GM12872 (cell line): ENCODE measurements at regions not wholly inside any gene's neighbourhood (a gene's known extent, or its start where the extent isn't known, plus 50 kb on each side); places are given as distances from the start of the nearest gene placed in this dataset.

ENCODE experiments used
- CTCF ChIP-seq: IDR thresholded peaks from 3 replicates; pipeline ENCODE4 v1.5.1; 2011; ENCODE audit warnings: low read depth, mild to moderate bottlenecking, low read length, moderate library complexity; ENCODE audit not compliant: insufficient read depth

- no peak for TF ChIP-seq CTCF
These were observed 61.2 kb upstream of the SIRPA start for GRCh38 chr20:1833728-1834726.

GRCh38 chr20:1833216-1833615 is 62.0 kb upstream of the SIRPA start:
- TF ChIP-seq CTCF, result no peak

DNA sequence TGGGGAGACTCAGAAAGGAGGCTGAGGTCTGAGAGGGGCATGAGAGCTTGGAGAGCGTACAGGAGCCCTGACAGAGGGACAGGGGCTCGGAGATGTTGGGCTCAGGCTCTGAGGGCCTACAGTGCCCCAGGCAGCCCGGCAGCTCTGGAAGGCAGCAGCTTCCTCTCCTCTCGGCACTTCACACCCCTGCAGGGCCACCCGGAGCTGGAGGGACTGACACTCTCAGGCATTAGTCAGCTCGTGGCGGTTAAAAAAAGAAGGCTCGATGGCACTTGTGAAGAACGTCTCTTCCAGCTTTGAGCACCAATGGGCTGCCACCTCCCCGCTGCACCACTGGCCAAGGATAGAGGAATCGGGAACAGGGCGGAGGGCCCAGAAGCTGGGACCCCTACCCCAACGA is 62.6 kb upstream of the SIRPA start:
- no peak for TF ChIP-seq CTCF

GRCh38 chr20:1831606-1832005 is 63.6 kb upstream of the SIRPA start:
- TF ChIP-seq CTCF, result no peak

DNA sequence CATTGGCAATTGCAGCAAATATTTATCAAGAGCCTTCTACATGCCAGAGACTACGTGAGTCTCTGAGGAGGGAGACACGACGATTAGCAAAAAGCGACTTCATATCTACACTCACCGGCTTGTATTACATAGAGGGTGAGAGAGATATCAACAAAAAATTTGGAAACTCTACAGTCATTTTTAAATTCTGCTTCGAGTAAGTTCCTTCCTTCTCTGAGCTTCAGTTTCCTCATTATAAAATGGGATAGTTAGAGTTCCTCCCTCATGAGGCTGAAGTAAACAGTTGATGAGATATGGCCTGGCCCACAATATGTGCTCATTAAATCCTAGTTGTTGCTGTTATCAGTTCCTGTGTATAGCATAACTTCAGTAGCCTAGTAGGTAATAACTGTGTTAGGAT is 64.1 kb upstream of the SIRPA start:
- TF ChIP-seq CTCF, result no peak

GRCh38 chr20:1830240-1830639 is 65.0 kb upstream of the SIRPA start:
- no peak for TF ChIP-seq CTCF

GRCh38 chr20:1829531-1829930 is 65.7 kb upstream of the SIRPA start:
- TF ChIP-seq CTCF, result no peak
